ENCODE measurements at regions not wholly inside any gene's neighbourhood (a gene's known extent, or its start where the extent isn't known, plus 50 kb on each side); places are given as distances from the start of the nearest gene placed in this dataset.

DNA sequence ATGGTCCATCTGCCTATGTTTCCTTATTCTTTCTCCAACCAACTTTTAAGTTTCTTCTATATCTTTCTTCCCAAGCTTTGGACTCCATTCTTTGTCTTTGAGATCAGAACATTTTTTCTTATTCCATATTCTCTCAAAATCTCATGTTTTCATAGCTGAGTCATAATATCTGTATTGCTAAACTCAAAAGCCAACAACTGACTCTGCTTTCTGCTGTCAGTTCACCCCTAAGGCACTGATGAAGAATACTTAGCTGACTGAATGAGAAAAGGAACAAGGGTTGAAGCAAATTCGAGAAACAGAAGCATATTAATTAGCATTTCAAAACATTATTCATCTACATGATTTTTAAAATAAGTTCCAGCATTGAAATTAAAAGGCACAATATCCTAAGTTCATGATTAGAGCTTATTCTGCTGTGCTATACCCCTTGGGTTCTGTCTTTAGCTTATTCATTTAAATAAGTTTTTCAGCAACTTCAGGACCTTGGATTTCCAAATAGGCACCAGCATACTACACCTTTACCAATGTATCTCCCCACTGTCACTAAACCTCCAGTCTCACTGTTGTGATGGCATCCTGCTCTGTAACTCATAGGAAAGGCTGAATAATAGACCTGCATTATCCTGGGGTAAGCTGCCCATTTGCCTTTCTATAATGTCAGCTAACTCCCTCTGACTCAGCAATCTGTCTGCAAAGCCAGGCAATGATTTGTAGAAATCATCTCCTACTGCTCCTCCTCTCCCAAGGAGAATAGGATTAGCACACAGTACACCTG is 49.9 kb upstream of the C5orf46 start:
- TF ChIP-seq BACH2 (CRISPR knock-in tag; IDR thresholded peaks at IDR 0.05; ENCODE audit: borderline replicate concordance) (no peak), ZNF8 (CRISPR knock-in tag; IDR thresholded peaks at IDR 0.05) (no peak), RARB (CRISPR knock-in tag; IDR thresholded peaks at IDR 0.05) (no peak), ARNTL (CRISPR knock-in tag; IDR thresholded peaks at IDR 0.05; ENCODE audit: borderline replicate concordance, low read depth) (no peak), PPARA (CRISPR knock-in tag; IDR thresholded peaks at IDR 0.05; ENCODE audit: borderline replicate concordance) (no peak), TCF4 (CRISPR knock-in tag; IDR thresholded peaks at IDR 0.05; ENCODE audit: borderline replicate concordance) (no peak), ISL1 (CRISPR knock-in tag; IDR thresholded peaks at IDR 0.05) (no peak), TOX (CRISPR knock-in tag; IDR thresholded peaks at IDR 0.05; ENCODE audit: borderline replicate concordance) (no peak)
- TF ChIP-seq, protein P1, sequence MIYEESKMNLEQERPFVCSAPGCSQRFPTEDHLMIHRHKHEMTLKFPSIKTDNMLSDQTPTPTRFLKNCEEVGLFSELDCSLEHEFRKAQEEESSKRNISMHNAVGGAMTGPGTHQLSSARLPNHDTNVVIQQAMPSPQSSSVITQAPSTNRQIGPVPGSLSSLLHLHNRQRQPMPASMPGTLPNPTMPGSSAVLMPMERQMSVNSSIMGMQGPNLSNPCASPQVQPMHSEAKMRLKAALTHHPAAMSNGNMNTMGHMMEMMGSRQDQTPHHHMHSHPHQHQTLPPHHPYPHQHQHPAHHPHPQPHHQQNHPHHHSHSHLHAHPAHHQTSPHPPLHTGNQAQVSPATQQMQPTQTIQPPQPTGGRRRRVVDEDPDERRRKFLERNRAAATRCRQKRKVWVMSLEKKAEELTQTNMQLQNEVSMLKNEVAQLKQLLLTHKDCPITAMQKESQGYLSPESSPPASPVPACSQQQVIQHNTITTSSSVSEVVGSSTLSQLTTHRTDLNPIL (CRISPR knock-in tag; IDR thresholded peaks at IDR 0.05; ENCODE audit: low read depth): no peak

Measured in SK-N-SH treated with all-trans-retinoic acid at 6 μM for 48 hours (cell line).